H1 (cell line): ENCODE measurements at regions not wholly inside any gene's neighbourhood (a gene's known extent, or its start where the extent isn't known, plus 50 kb on each side); places are given as distances from the start of the nearest gene placed in this dataset.

ENCODE experiments used
- EP300 ChIP-seq, 2 experiments: IDR thresholded peaks; 1 replicate in 1 of 2; 2 replicates in 1 of 2; pipeline ENCODE4 v1.6.1; 2011 to 2012; ENCODE audit warnings: low read depth in 2 of 2, low read length in 2 of 2, mild to moderate bottlenecking in 2 of 2, borderline replicate concordance in 1 of 2, inconsistent platforms in 1 of 2, moderate library complexity in 1 of 2
- JUN ChIP-seq: IDR thresholded peaks from 2 replicates; pipeline ENCODE4 v1.6.1; 2011; ENCODE audit warnings: low read depth, mild to moderate bottlenecking, improper control_type of control experiment, low read length
- MAFK ChIP-seq: IDR thresholded peaks from 2 replicates; pipeline ENCODE4 v1.6.1; 2012; ENCODE audit warnings: low read depth, mild to moderate bottlenecking, improper control_type of control experiment, low read length
- POLR2A ChIP-seq, 2 experiments: IDR thresholded peaks; 1 replicate in 1 of 2; 2 replicates in 1 of 2; pipeline ENCODE4 v1.6.1; 2011; ENCODE audit warnings: low read depth in 2 of 2, low read length in 2 of 2, mild to moderate bottlenecking in 2 of 2; ENCODE audit errors: control extremely low read depth in 1 of 2
- POU5F1 ChIP-seq: IDR thresholded peaks from 2 replicates; pipeline ENCODE4 v1.6.1; 2011; ENCODE audit warnings: low read depth, mild to moderate bottlenecking, low read length, moderate library complexity
- SRF ChIP-seq: IDR thresholded peaks from 2 replicates; pipeline ENCODE4 v1.6.1; 2011; ENCODE audit warnings: mild to moderate bottlenecking, low read depth, low read length, moderate library complexity
- TF ChIP-seq, protein P1 (sequence below), 3 experiments: IDR thresholded peaks; 1 replicate in 2 of 3; 2 replicates in 1 of 3; pipeline versions ENCODE4 v1.5.1 to v1.6.1; 2011; ENCODE audit warnings: low read length in 3 of 3, mild to moderate bottlenecking in 3 of 3, inconsistent platforms in 2 of 3, low read depth in 1 of 3, moderate library complexity in 1 of 3; ENCODE audit not compliant: insufficient read depth in 1 of 3; ENCODE audit errors: control extremely low read depth in 1 of 3
- TF ChIP-seq, protein P2 (sequence below): IDR thresholded peaks from 2 replicates; pipeline ENCODE4 v1.6.1; 2011; ENCODE audit warnings: low read length, improper control_type of control experiment

DNA sequence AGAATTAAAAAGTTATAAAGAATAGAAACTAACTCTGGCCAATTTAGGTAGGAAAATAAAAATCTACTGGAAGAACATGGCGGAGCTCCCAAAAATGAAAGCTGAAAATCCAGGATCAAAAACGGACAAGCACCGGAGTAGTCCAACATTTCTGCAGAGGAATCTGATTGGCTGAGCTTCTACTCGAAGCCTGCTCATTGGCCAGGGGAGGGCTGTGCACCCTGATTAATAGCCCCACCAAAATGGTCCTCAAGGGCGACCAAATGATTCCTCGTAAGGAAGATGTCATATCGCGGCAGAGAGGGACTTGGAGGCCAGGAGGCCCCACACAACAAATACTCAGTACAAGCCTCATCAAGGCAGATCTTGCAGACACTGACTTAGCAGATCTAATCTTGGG is 900.7 kb downstream of the UQCRFS1 start:
- TF ChIP-seq SRF (no peak), POU5F1 (no peak), JUN (no peak), EP300 (IDR thresholded peaks at IDR 0.05; ENCODE audit: borderline replicate concordance in 1 of 2, low read depth in 2 of 2, low read length in 2 of 2) (no peak), MAFK (no peak), POLR2A (IDR thresholded peaks at IDR 0.05; ENCODE audit: control extremely low read depth in 1 of 2, low read depth in 2 of 2, low read length in 2 of 2) (no peak)
- TF ChIP-seq, protein P1, sequence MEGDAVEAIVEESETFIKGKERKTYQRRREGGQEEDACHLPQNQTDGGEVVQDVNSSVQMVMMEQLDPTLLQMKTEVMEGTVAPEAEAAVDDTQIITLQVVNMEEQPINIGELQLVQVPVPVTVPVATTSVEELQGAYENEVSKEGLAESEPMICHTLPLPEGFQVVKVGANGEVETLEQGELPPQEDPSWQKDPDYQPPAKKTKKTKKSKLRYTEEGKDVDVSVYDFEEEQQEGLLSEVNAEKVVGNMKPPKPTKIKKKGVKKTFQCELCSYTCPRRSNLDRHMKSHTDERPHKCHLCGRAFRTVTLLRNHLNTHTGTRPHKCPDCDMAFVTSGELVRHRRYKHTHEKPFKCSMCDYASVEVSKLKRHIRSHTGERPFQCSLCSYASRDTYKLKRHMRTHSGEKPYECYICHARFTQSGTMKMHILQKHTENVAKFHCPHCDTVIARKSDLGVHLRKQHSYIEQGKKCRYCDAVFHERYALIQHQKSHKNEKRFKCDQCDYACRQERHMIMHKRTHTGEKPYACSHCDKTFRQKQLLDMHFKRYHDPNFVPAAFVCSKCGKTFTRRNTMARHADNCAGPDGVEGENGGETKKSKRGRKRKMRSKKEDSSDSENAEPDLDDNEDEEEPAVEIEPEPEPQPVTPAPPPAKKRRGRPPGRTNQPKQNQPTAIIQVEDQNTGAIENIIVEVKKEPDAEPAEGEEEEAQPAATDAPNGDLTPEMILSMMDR (IDR thresholded peaks at IDR 0.05; ENCODE audit: control extremely low read depth in 1 of 3, insufficient read depth in 1 of 3, low read depth in 1 of 3, low read length in 3 of 3) = no peak
- TF ChIP-seq, protein P2, sequence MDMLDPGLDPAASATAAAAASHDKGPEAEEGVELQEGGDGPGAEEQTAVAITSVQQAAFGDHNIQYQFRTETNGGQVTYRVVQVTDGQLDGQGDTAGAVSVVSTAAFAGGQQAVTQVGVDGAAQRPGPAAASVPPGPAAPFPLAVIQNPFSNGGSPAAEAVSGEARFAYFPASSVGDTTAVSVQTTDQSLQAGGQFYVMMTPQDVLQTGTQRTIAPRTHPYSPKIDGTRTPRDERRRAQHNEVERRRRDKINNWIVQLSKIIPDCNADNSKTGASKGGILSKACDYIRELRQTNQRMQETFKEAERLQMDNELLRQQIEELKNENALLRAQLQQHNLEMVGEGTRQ = no peak
